Caco-2 (cell line): ENCODE measurements at regions not wholly inside any gene's neighbourhood (a gene's known extent, or its start where the extent isn't known, plus 50 kb on each side); places are given as distances from the start of the nearest gene placed in this dataset.

Source experiments
- BruUV-seq: library from RNA; stranded (reverse); fragments of 400-500 nt; replicated peaks from 2 replicates; lab custom pipeline; 2021; lab: Mats Ljungman, UMichigan
- CTCF ChIA-PET: fragments of 300-600 bp; sonication (Branson Sonifier 250); formaldehyde crosslinking; loops from one replicate; lab custom pipeline; 2022; ENCODE audit warnings: antibody characterized with exemption; lab: Charles Lee
- POLR2A ChIA-PET: fragments of 300-600 bp; sonication (Branson Sonifier 250); formaldehyde crosslinking; loops from one replicate; lab custom pipeline; 2022; ENCODE audit warnings: antibody characterized with exemption; lab: Charles Lee
- DNase-seq, 2 experiments: peaks; one replicate each; pipeline versions ENCODE4 v3.0.0 to v3.0.0-alpha.2; 2020 to 2022
- H3K27me3 ChIP-seq: replicated peaks from 2 replicates; pipeline ENCODE4 v1.6.0; 2011; ENCODE audit warnings: low read length; ENCODE audit not compliant: control insufficient read depth, insufficient read depth
- H3K36me3 ChIP-seq: 2 replicates; pipeline ENCODE4 v1.5.1; 2011; ENCODE audit warnings: low read length; ENCODE audit not compliant: control insufficient read depth, insufficient read depth
- H3K4me1 ChIP-seq: fragments of 250-450 bp; sonication (Bioruptor Pico); 2 replicates; pipeline ENCODE4 v1.5.1; 2020; ENCODE audit warnings: mild to moderate bottlenecking
- H3K4me3 ChIP-seq: 2 replicates; pipeline ENCODE4 v1.5.1; 2011; ENCODE audit warnings: low read depth, mild to moderate bottlenecking, control low read depth, low read length
- H3K9me3 ChIP-seq: fragments of 250-450 bp; sonication (Bioruptor Pico); 2 replicates; pipeline ENCODE4 v1.5.1; 2020; ENCODE audit warnings: mild to moderate bottlenecking, moderate library complexity
- H3K27ac Mint-ChIP-seq: one replicate; pipeline ENCODE4 v1.8.0; 2022; ENCODE audit warnings: mixed read lengths; ENCODE audit not compliant: unreplicated experiment
- H3K27me3 Mint-ChIP-seq: one replicate; pipeline ENCODE4 v1.8.0; 2022; ENCODE audit warnings: mixed read lengths; ENCODE audit not compliant: insufficient read depth, unreplicated experiment
- H3K36me3 Mint-ChIP-seq: one replicate; pipeline ENCODE4 v1.8.0; 2022; ENCODE audit warnings: mild to moderate bottlenecking, mixed read lengths; ENCODE audit not compliant: insufficient read depth, unreplicated experiment
- H3K4me1 Mint-ChIP-seq: one replicate; pipeline ENCODE4 v1.8.0; 2022; ENCODE audit warnings: low read depth, mixed read lengths; ENCODE audit not compliant: unreplicated experiment
- H3K4me3 Mint-ChIP-seq: one replicate; pipeline ENCODE4 v1.8.0; 2022; ENCODE audit warnings: mild to moderate bottlenecking, moderate library complexity, mixed read lengths; ENCODE audit not compliant: unreplicated experiment
- H3K9me3 Mint-ChIP-seq: one replicate; pipeline ENCODE4 v1.8.0; 2022; ENCODE audit warnings: mixed read lengths; ENCODE audit not compliant: unreplicated experiment
- intact Hi-C: fragments of 100-400 bp; cut with micrococcal nuclease; formaldehyde crosslinking; loops from one replicate; pipeline ENCODE4 v1.10.0; 2022; ENCODE audit not compliant: unreplicated experiment
- TF ChIP-seq, protein P1 (sequence below), 2 experiments: fragments of 200-600 bp in 1 of 2; IDR thresholded peaks; 1 replicate in 1 of 2; 2 replicates in 1 of 2; pipeline versions ENCODE4 v1.5.1 to v1.8.0; 2011 to 2022; ENCODE audit warnings: antibody characterized with exemption in 1 of 2, control low read depth in 1 of 2, inconsistent platforms in 1 of 2, low read depth in 1 of 2, low read length in 1 of 2, mild to moderate bottlenecking in 1 of 2, moderate library complexity in 1 of 2; ENCODE audit not compliant: insufficient read depth in 1 of 2, severe bottlenecking in 1 of 2, unreplicated experiment in 1 of 2

DNA sequence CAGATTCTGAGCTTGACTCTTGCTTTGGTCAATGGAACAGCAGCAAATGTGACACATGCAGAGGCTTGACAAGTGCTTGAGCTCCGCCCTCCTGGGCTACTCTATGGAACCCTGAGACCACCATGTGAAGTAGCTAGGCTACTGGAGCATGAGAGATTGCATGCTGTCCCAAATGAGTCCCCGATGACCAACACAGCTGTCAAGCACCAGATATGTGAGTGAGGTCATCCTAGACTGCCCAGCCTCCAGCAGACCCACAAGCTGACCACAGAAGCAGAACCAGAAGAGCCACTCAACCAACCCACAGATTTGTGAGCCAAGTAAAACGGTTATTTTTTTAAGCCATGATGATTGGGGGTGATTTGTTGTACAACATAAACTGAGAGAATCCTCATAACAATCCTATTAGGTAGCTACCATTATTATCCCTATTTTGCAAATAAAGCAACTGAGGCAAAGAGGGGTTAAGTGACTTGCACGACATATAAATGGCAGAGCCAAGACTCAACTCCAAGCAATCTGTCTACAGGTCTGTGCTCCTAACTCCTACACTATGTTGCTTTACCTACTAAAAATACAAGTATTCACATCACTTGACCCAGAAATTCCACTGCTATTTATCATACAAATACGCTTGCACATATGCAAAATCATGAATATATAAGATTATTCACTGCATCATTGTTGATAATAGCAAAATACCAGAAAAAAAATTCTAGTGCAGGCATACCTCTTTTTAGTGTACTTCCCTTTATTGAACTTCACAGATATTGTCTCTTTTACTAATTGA lies 136.2 kb downstream of the NDUFA12 start:
- no peaks in the 10 kb centered on the region for H3K4me1 Mint-ChIP-seq
- peaks cover 6% of the 10 kb centered on the region for H3K27me3 Mint-ChIP-seq
- H3K4me3 ChIP-seq = no peak overlapping the region
- H3K36me3 Mint-ChIP-seq = no peaks in the 10 kb centered on the region
- DNase-seq = no peak
- H3K9me3 Mint-ChIP-seq = no peaks in the 10 kb centered on the region
- no peaks in the 10 kb centered on the region; the same call in 1 of the 2 replicates for H3K27me3 ChIP-seq
- H3K4me3 Mint-ChIP-seq = no peak overlapping the region
- no peaks in the 10 kb centered on the region for H3K4me1 ChIP-seq
- H3K9me3 ChIP-seq = no peaks in the 10 kb centered on the region
- intact Hi-C loops = no loop called here
- POLR2A ChIA-PET = no interaction called here
- H3K36me3 ChIP-seq = no peaks in the 10 kb centered on the region
- H3K27ac Mint-ChIP-seq = no peak overlapping the region
- TF ChIP-seq, protein P1, sequence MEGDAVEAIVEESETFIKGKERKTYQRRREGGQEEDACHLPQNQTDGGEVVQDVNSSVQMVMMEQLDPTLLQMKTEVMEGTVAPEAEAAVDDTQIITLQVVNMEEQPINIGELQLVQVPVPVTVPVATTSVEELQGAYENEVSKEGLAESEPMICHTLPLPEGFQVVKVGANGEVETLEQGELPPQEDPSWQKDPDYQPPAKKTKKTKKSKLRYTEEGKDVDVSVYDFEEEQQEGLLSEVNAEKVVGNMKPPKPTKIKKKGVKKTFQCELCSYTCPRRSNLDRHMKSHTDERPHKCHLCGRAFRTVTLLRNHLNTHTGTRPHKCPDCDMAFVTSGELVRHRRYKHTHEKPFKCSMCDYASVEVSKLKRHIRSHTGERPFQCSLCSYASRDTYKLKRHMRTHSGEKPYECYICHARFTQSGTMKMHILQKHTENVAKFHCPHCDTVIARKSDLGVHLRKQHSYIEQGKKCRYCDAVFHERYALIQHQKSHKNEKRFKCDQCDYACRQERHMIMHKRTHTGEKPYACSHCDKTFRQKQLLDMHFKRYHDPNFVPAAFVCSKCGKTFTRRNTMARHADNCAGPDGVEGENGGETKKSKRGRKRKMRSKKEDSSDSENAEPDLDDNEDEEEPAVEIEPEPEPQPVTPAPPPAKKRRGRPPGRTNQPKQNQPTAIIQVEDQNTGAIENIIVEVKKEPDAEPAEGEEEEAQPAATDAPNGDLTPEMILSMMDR (IDR thresholded peaks at IDR 0.05; ENCODE audit: insufficient read depth in 1 of 2, low read depth in 1 of 2, low read length in 1 of 2, severe bottlenecking in 1 of 2, unreplicated experiment in 1 of 2) = no peak
- CTCF ChIA-PET = no interaction called here
- no TSS peak for BruUV-seq

DNA sequence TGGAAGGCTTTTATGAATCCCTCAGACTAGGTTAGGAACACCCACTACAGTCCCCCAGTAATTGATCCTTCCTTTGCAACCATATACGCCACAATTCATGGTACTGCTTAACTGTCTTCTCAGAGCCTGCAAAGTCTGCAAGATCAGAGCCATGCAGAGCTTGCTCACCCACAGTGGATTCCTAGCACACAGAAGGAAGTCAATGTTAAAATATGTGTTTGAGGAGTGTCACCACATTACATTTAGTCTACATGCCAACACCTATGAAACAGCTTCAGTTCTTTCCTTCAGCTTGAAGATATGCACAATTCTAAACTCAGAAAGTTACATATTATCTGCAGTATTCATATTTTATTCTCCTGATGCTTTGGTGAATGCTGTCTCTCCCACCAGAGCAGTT lies 138.5 kb downstream of the NDUFA12 start:
- Mint-ChIP-seq H3K9me3 (no peaks in the 10 kb centered on the region), H3K36me3 (no peaks in the 10 kb centered on the region), H3K27me3 (peaks cover 2% of the 10 kb centered on the region), H3K4me1 (no peaks in the 10 kb centered on the region), H3K27ac (no peak overlapping the region), H3K4me3 (no peak overlapping the region)
- TF ChIP-seq, protein P1 (IDR thresholded peaks at IDR 0.05; ENCODE audit: insufficient read depth in 1 of 2, low read depth in 1 of 2, low read length in 1 of 2, severe bottlenecking in 1 of 2, unreplicated experiment in 1 of 2) = no peak
- CTCF ChIA-PET = no interaction called here
- Histone ChIP-seq H3K4me3 (no peak overlapping the region), H3K36me3 (no peaks in the 10 kb centered on the region), H3K4me1 (no peaks in the 10 kb centered on the region), H3K27me3 (no peaks in the 10 kb centered on the region; the same call in 1 of the 2 replicates), H3K9me3 (no peaks in the 10 kb centered on the region)
- POLR2A ChIA-PET = no interaction called here
- BruUV-seq = no TSS peak
- DNase-seq = no peak
- intact Hi-C loops = no loop called here

DNA sequence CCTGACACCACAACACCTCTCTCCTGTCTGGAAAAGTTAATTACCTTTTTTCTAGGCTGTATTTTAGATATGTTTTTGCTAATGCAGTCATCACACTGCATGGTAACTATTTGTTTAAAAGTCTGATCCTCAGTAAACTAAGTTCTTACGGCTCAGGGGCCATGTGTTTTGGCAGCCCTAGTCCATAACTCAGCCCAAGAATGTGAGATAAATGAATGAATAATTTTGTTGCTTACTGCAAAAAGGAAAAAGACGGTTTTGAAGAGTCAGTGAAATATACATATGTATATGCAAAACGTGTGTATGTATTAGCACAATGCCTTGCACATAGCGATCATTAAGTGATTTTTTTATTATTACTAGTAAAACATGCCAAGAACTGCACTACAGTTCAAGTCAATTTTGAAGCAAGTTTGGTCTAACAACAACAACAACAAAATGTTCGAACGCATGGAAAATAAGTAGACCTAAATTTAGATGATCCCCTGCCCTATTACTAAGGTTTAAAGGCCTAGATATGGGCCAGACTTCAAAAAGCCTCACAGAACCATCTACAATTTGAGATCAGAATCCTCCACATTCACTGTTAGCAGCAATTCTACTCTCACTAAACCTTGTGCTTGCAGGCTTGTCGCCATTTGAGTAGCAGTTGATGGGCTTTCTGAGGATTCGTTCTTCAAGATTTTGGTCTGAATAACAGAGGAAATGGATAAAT lies 140.0 kb downstream of the NDUFA12 start:
- TF ChIP-seq, protein P1 (IDR thresholded peaks at IDR 0.05; ENCODE audit: insufficient read depth in 1 of 2, low read depth in 1 of 2, low read length in 1 of 2, severe bottlenecking in 1 of 2, unreplicated experiment in 1 of 2) = no peak
- no peaks in the 10 kb centered on the region for H3K9me3 ChIP-seq
- H3K36me3 ChIP-seq = no peaks in the 10 kb centered on the region
- CTCF ChIA-PET = no interaction called here
- peaks cover 2% of the 10 kb centered on the region for H3K27me3 Mint-ChIP-seq
- no peak overlapping the region for H3K4me3 ChIP-seq
- intact Hi-C loops = no loop called here
- no peaks in the 10 kb centered on the region for H3K36me3 Mint-ChIP-seq
- no peaks in the 10 kb centered on the region for H3K4me1 ChIP-seq
- H3K9me3 Mint-ChIP-seq = no peaks in the 10 kb centered on the region
- no peak overlapping the region for H3K27ac Mint-ChIP-seq
- POLR2A ChIA-PET = no interaction called here
- BruUV-seq = no TSS peak
- no peak for DNase-seq
- no peak overlapping the region for H3K4me3 Mint-ChIP-seq
- no peaks in the 10 kb centered on the region for H3K4me1 Mint-ChIP-seq
- H3K27me3 ChIP-seq = no peaks in the 10 kb centered on the region; the same call in 1 of the 2 replicates
